ENCODE measurements at regions not wholly inside any gene's neighbourhood (a gene's known extent, or its start where the extent isn't known, plus 50 kb on each side); places are given as distances from the start of the nearest gene placed in this dataset.

DNA sequence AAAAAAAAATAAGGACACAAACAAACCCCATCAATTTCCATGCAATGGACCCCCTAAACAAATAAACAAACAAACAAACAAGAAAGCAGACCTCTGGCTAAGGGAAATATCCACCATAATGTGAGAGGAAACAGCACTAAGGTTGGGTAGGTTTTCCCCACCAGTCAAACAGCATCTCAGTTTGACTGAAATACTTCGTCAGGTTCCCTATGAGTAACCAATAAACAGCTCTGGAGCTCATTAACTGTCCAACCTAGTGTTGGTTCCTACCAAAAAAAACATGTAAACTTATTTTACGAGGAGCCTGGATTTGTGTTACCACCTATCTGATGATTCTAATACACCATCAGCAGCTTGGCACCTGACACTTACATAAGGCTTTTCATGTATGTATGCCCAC lies 198.5 kb upstream of the TARS1 start:
- TF ChIP-seq, protein P1, sequence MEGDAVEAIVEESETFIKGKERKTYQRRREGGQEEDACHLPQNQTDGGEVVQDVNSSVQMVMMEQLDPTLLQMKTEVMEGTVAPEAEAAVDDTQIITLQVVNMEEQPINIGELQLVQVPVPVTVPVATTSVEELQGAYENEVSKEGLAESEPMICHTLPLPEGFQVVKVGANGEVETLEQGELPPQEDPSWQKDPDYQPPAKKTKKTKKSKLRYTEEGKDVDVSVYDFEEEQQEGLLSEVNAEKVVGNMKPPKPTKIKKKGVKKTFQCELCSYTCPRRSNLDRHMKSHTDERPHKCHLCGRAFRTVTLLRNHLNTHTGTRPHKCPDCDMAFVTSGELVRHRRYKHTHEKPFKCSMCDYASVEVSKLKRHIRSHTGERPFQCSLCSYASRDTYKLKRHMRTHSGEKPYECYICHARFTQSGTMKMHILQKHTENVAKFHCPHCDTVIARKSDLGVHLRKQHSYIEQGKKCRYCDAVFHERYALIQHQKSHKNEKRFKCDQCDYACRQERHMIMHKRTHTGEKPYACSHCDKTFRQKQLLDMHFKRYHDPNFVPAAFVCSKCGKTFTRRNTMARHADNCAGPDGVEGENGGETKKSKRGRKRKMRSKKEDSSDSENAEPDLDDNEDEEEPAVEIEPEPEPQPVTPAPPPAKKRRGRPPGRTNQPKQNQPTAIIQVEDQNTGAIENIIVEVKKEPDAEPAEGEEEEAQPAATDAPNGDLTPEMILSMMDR (IDR thresholded peaks at IDR 0.05) = no peak
- TF ChIP-seq POLR2A (IDR thresholded peaks at IDR 0.05) = no peak
